ENCODE measurements at regions not wholly inside any gene's neighbourhood (a gene's known extent, or its start where the extent isn't known, plus 50 kb on each side); places are given as distances from the start of the nearest gene placed in this dataset.

GRCh38 chr12:45655186-45655585, 74.3 kb upstream of the ARID2 start:
- no peak overlapping the region for H3K4me3 Mint-ChIP-seq
- peaks cover 4% of the 10 kb centered on the region for H3K9me3 Mint-ChIP-seq
- no peak for DNase-seq (ENCODE audit: low read depth, low spot score)
- H3K27me3 Mint-ChIP-seq (ENCODE audit: low read depth) = no peaks in the 10 kb centered on the region
- no peaks in the 10 kb centered on the region for H3K4me1 Mint-ChIP-seq
- no peak for TF ChIP-seq CTCF (conservative IDR thresholded peaks at IDR 0.05)
- H3K36me3 Mint-ChIP-seq (ENCODE audit: low read depth) = no peaks in the 10 kb centered on the region
- H3K27ac Mint-ChIP-seq (ENCODE audit: unreplicated experiment) = no peak overlapping the region

GRCh38 chr12:45655743-45656142, 73.8 kb upstream of the ARID2 start:
- H3K4me3 Mint-ChIP-seq = no peak overlapping the region
- H3K36me3 Mint-ChIP-seq (ENCODE audit: low read depth) = no peaks in the 10 kb centered on the region
- H3K9me3 Mint-ChIP-seq = peaks cover 4% of the 10 kb centered on the region
- DNase-seq (ENCODE audit: low read depth, low spot score) = no peak
- no peak overlapping the region for H3K27ac Mint-ChIP-seq (ENCODE audit: unreplicated experiment)
- H3K27me3 Mint-ChIP-seq (ENCODE audit: low read depth) = no peaks in the 10 kb centered on the region
- no peaks in the 10 kb centered on the region for H3K4me1 Mint-ChIP-seq
- TF ChIP-seq CTCF (conservative IDR thresholded peaks at IDR 0.05) = no peak

- Mint-ChIP-seq H3K4me1 (no peaks in the 10 kb centered on the region), H3K4me3 (no peak overlapping the region), H3K36me3 (ENCODE audit: low read depth) (no peaks in the 10 kb centered on the region), H3K9me3 (peaks cover 4% of the 10 kb centered on the region), H3K27me3 (ENCODE audit: low read depth) (no peaks in the 10 kb centered on the region), H3K27ac (ENCODE audit: unreplicated experiment) (no peak overlapping the region)
- no peak for DNase-seq (ENCODE audit: low read depth, low spot score)
- TF ChIP-seq CTCF (conservative IDR thresholded peaks at IDR 0.05) = no peak
Measured at GRCh38 chr12:45658020-45658419, 71.5 kb upstream of the ARID2 start.

GRCh38 chr12:45660330-45660729, 69.2 kb upstream of the ARID2 start:
- Mint-ChIP-seq H3K4me1 (peaks cover 3% of the 10 kb centered on the region), H3K36me3 (ENCODE audit: low read depth) (no peaks in the 10 kb centered on the region), H3K4me3 (no peak overlapping the region), H3K27ac (ENCODE audit: unreplicated experiment) (no peak overlapping the region), H3K27me3 (ENCODE audit: low read depth) (no peaks in the 10 kb centered on the region), H3K9me3 (peaks cover 4% of the 10 kb centered on the region)
- no peak for DNase-seq (ENCODE audit: low read depth, low spot score)
- TF ChIP-seq CTCF (conservative IDR thresholded peaks at IDR 0.05) = no peak

- no peaks in the 10 kb centered on the region for H3K36me3 Mint-ChIP-seq (ENCODE audit: low read depth)
- H3K4me3 Mint-ChIP-seq = no peak overlapping the region
- H3K4me1 Mint-ChIP-seq = peaks cover 3% of the 10 kb centered on the region
- no peaks in the 10 kb centered on the region for H3K27me3 Mint-ChIP-seq (ENCODE audit: low read depth)
- no peak overlapping the region for H3K27ac Mint-ChIP-seq (ENCODE audit: unreplicated experiment)
- DNase-seq (ENCODE audit: low read depth, low spot score) = no peak
- peaks cover 4% of the 10 kb centered on the region for H3K9me3 Mint-ChIP-seq
- no peak for TF ChIP-seq CTCF (conservative IDR thresholded peaks at IDR 0.05)
Measured at GRCh38 chr12:45663455-45663854, 66.1 kb upstream of the ARID2 start.

- no peaks in the 10 kb centered on the region for H3K36me3 Mint-ChIP-seq (ENCODE audit: low read depth)
- peaks cover 3% of the 10 kb centered on the region for H3K4me1 Mint-ChIP-seq
- TF ChIP-seq CTCF (conservative IDR thresholded peaks at IDR 0.05) = no peak
- no peak overlapping the region for H3K4me3 Mint-ChIP-seq
- no peak overlapping the region for H3K27ac Mint-ChIP-seq (ENCODE audit: unreplicated experiment)
- no peaks in the 10 kb centered on the region for H3K27me3 Mint-ChIP-seq (ENCODE audit: low read depth)
- no peak for DNase-seq (ENCODE audit: low read depth, low spot score)
- H3K9me3 Mint-ChIP-seq = no peaks in the 10 kb centered on the region
Measured at GRCh38 chr12:45665941-45666340, 63.6 kb upstream of the ARID2 start.
